HG02610 (cell line): ENCODE measurements at regions not wholly inside any gene's neighbourhood (a gene's known extent, or its start where the extent isn't known, plus 50 kb on each side); places are given as distances from the start of the nearest gene placed in this dataset.

Source experiments
- ATAC-seq: cut with Tn5 transposase; IDR thresholded peaks from one replicate; pipeline ENCODE4 v1.9.1; 2021; ENCODE audit warnings: mild to moderate bottlenecking, moderate library complexity; ENCODE audit not compliant: unreplicated experiment

GRCh38 chr12:39127401-39127800 is 222.0 kb upstream of the CPNE8 start:
- ATAC-seq: no peak

GRCh38 chr12:39125566-39125965 is 220.2 kb upstream of the CPNE8 start:
- no peak for ATAC-seq

GRCh38 chr12:39124768-39125167 is 219.4 kb upstream of the CPNE8 start:
- no peak for ATAC-seq

GRCh38 chr12:39123580-39124253 is 218.3 kb upstream of the CPNE8 start:
- no peak for ATAC-seq

- no peak for ATAC-seq
Observed at GRCh38 chr12:39122562-39123204, 217.3 kb upstream of the CPNE8 start.

- ATAC-seq: no peak
Observed at GRCh38 chr12:39116861-39117260, 211.5 kb upstream of the CPNE8 start.

- no peak for ATAC-seq
Observed at GRCh38 chr12:39112064-39112463, 206.7 kb upstream of the CPNE8 start.

- ATAC-seq: no peak
Observed at GRCh38 chr12:39105111-39105510, 199.7 kb upstream of the CPNE8 start.

- peak; percentile 96 for ATAC-seq
Observed at GRCh38 chr12:39103552-39104165, 198.3 kb upstream of the CPNE8 start.

- ATAC-seq: no peak
Observed at GRCh38 chr12:39102474-39103209, 197.3 kb upstream of the CPNE8 start.

GRCh38 chr12:39095636-39096330 is 190.4 kb upstream of the CPNE8 start:
- no peak for ATAC-seq

- no peak for ATAC-seq
Observed at GRCh38 chr12:39081910-39082309, 176.5 kb upstream of the CPNE8 start.

GRCh38 chr12:39077226-39077625 is 171.8 kb upstream of the CPNE8 start:
- ATAC-seq: no peak

- ATAC-seq: no peak
Observed at GRCh38 chr12:39074063-39074462, 168.7 kb upstream of the CPNE8 start.

- ATAC-seq: no peak
Observed at GRCh38 chr12:39072658-39073057, 167.3 kb upstream of the CPNE8 start.

GRCh38 chr12:39071611-39072010 is 166.2 kb upstream of the CPNE8 start:
- no peak for ATAC-seq

- ATAC-seq: no peak
Observed at GRCh38 chr12:39070775-39071174, 165.4 kb upstream of the CPNE8 start.

GRCh38 chr12:39065455-39065854 is 160.1 kb upstream of the CPNE8 start:
- ATAC-seq: no peak

- ATAC-seq: no peak
Observed at GRCh38 chr12:39064708-39065107, 159.3 kb upstream of the CPNE8 start.

- ATAC-seq: no peak
Observed at GRCh38 chr12:39062266-39062996, 157.0 kb upstream of the CPNE8 start.
